Bronchial epithelial cell (primary cell): ENCODE measurements at regions not wholly inside any gene's neighbourhood (a gene's known extent, or its start where the extent isn't known, plus 50 kb on each side); places are given as distances from the start of the nearest gene placed in this dataset.

ENCODE experiments used
- DNase-seq: peaks from one replicate; pipeline ENCODE4 v3.0.0-alpha.2; 2010; ENCODE audit warnings: low read depth
- FAIRE-seq: peaks from 2 replicates; lab custom pipeline; 2011; peaks lifted over from hg19 to GRCh38; lab: Jason Lieb, UNC
- H3K27me3 ChIP-seq: 2 replicates; pipeline ENCODE4 v1.5.1; 2011; ENCODE audit warnings: low read length; ENCODE audit not compliant: control insufficient read depth, insufficient read depth
- H3K36me3 ChIP-seq: 2 replicates; pipeline ENCODE4 v1.5.1; 2011; ENCODE audit warnings: low read length; ENCODE audit not compliant: control insufficient read depth, insufficient read depth
- H3K4me3 ChIP-seq: 2 replicates; pipeline ENCODE4 v1.5.1; 2011; ENCODE audit warnings: mild to moderate bottlenecking, low read depth, low read length, control low read depth
- CTCF ChIP-seq: IDR thresholded peaks from 2 replicates; pipeline ENCODE4 v1.5.1; 2011; ENCODE audit warnings: mild to moderate bottlenecking, moderate library complexity, low read length, control low read depth, inconsistent platforms; ENCODE audit not compliant: insufficient read depth, severe bottlenecking

GRCh38 chr1:110765640-110766335 is 91.0 kb upstream of the KCNA3 start:
- H3K27me3 ChIP-seq: no peaks in the 10 kb centered on the region
- H3K4me3 ChIP-seq: no peak overlapping the region
- DNase-seq (peak; percentile 39), FAIRE-seq (no peak)
- TF ChIP-seq CTCF: peak; percentile 81
- H3K36me3 ChIP-seq: no peaks in the 10 kb centered on the region

- TF ChIP-seq CTCF: no peak
- H3K36me3 ChIP-seq: no peaks in the 10 kb centered on the region
- peaks cover 3% of the 10 kb centered on the region for H3K27me3 ChIP-seq
- no peak overlapping the region for H3K4me3 ChIP-seq
- DNase-seq (no peak), FAIRE-seq (no peak)
Measured at GRCh38 chr1:110763149-110763548, 88.4 kb upstream of the KCNA3 start.

- DNase-seq (no peak), FAIRE-seq (no peak)
- Histone ChIP-seq H3K4me3 (no peak overlapping the region), H3K27me3 (peaks cover 3% of the 10 kb centered on the region), H3K36me3 (no peaks in the 10 kb centered on the region)
- no peak for TF ChIP-seq CTCF
Measured at GRCh38 chr1:110760321-110760720, 85.6 kb upstream of the KCNA3 start.

- FAIRE-seq: no peak
- DNase-seq: no peak
- Histone ChIP-seq H3K27me3 (peaks cover 3% of the 10 kb centered on the region), H3K36me3 (no peaks in the 10 kb centered on the region), H3K4me3 (no peak overlapping the region)
- TF ChIP-seq CTCF: no peak
Measured at GRCh38 chr1:110756506-110756905, 81.8 kb upstream of the KCNA3 start.

GRCh38 chr1:110752941-110753725 is 78.4 kb upstream of the KCNA3 start:
- Histone ChIP-seq H3K36me3 (no peaks in the 10 kb centered on the region), H3K4me3 (no peak overlapping the region), H3K27me3 (no peaks in the 10 kb centered on the region)
- peak; percentile 7 for FAIRE-seq
- DNase-seq: no peak
- no peak for TF ChIP-seq CTCF
